ENCODE measurements at regions not wholly inside any gene's neighbourhood (a gene's known extent, or its start where the extent isn't known, plus 50 kb on each side); places are given as distances from the start of the nearest gene placed in this dataset.
"Not testable (repeated sequence)": the region's sequence is repeated elsewhere in the genome, so short reads cannot be mapped to it uniquely, and the experiment has no call there.

GRCh38 chr5:166712447-166713185, 1578.8 kb upstream of the WWC1 start:
- H3K4me3 ChIP-seq (ENCODE audit: low read length in 3 of 3): no peak overlapping the region
- H3K4me1 ChIP-seq (ENCODE audit: control insufficient read depth in 3 of 3, insufficient read depth in 3 of 3, low read length in 3 of 3): no peaks in the 10 kb centered on the region
- no peak overlapping the region for H3K9ac ChIP-seq (ENCODE audit: low read depth in 1 of 3, low read length in 3 of 3)
- no peaks in the 10 kb centered on the region for H3K27me3 ChIP-seq (ENCODE audit: control insufficient read depth in 3 of 3, insufficient read depth in 3 of 3, low read length in 3 of 3)
- H3K27ac ChIP-seq (ENCODE audit: low read depth, low read length): no peak overlapping the region
- H3K36me3 ChIP-seq (ENCODE audit: control insufficient read depth in 3 of 3, insufficient read depth in 3 of 3, low read length in 3 of 3): no peaks in the 10 kb centered on the region
- no peaks in the 10 kb centered on the region for H3K9me3 ChIP-seq (ENCODE audit: control insufficient read depth in 3 of 3, low read length in 3 of 3)

GRCh38 chr5:166713295-166713694, 1578.2 kb upstream of the WWC1 start:
- Histone ChIP-seq H3K4me1 (ENCODE audit: control insufficient read depth in 3 of 3, insufficient read depth in 3 of 3, low read length in 3 of 3) (no peaks in the 10 kb centered on the region), H3K36me3 (ENCODE audit: control insufficient read depth in 3 of 3, insufficient read depth in 3 of 3, low read length in 3 of 3) (no peaks in the 10 kb centered on the region), H3K9ac (ENCODE audit: low read depth in 1 of 3, low read length in 3 of 3) (no peak overlapping the region), H3K27me3 (ENCODE audit: control insufficient read depth in 3 of 3, insufficient read depth in 3 of 3, low read length in 3 of 3) (no peaks in the 10 kb centered on the region), H3K4me3 (ENCODE audit: low read length in 3 of 3) (no peak overlapping the region), H3K27ac (ENCODE audit: low read depth, low read length) (no peak overlapping the region), H3K9me3 (ENCODE audit: control insufficient read depth in 3 of 3, low read length in 3 of 3) (no peaks in the 10 kb centered on the region)

GRCh38 chr5:166716856-166717492, 1574.5 kb upstream of the WWC1 start:
- Histone ChIP-seq H3K27me3 (ENCODE audit: control insufficient read depth in 3 of 3, insufficient read depth in 3 of 3, low read length in 3 of 3) (no peaks in the 10 kb centered on the region), H3K27ac (ENCODE audit: low read depth, low read length) (no peak overlapping the region), H3K4me3 (ENCODE audit: low read length in 3 of 3) (no peak overlapping the region), H3K9ac (ENCODE audit: low read depth in 1 of 3, low read length in 3 of 3) (no peak overlapping the region), H3K36me3 (ENCODE audit: control insufficient read depth in 3 of 3, insufficient read depth in 3 of 3, low read length in 3 of 3) (no peaks in the 10 kb centered on the region), H3K9me3 (ENCODE audit: control insufficient read depth in 3 of 3, low read length in 3 of 3) (no peaks in the 10 kb centered on the region), H3K4me1 (ENCODE audit: control insufficient read depth in 3 of 3, insufficient read depth in 3 of 3, low read length in 3 of 3) (no peaks in the 10 kb centered on the region)

DNA sequence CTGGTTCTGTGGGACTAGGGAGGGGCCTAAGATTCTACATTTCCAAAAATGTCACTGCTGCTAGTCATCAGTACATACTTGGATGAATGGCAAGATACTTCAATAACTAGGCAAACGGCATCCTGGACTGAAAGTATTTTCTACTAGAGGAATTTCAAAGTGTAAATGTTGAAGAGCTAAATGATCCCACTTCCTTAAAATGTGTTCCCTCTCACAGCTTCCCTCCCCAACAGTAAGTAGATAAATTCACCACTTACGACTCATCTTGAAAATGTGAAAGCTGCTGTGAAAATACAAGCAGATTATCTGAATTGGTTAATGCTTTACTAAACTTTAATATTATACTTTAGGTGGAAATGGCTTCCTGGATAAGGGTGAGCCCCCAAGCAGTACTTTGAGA, 1571.5 kb upstream of the WWC1 start:
- Histone ChIP-seq H3K4me3 (ENCODE audit: low read length in 3 of 3) (no peak overlapping the region), H3K9ac (ENCODE audit: low read depth in 1 of 3, low read length in 3 of 3) (no peak overlapping the region), H3K9me3 (ENCODE audit: control insufficient read depth in 3 of 3, low read length in 3 of 3) (no peaks in the 10 kb centered on the region), H3K27ac (ENCODE audit: low read depth, low read length) (no peak overlapping the region), H3K4me1 (ENCODE audit: control insufficient read depth in 3 of 3, insufficient read depth in 3 of 3, low read length in 3 of 3) (no peaks in the 10 kb centered on the region), H3K36me3 (ENCODE audit: control insufficient read depth in 3 of 3, insufficient read depth in 3 of 3, low read length in 3 of 3) (no peaks in the 10 kb centered on the region), H3K27me3 (ENCODE audit: control insufficient read depth in 3 of 3, insufficient read depth in 3 of 3, low read length in 3 of 3) (no peaks in the 10 kb centered on the region)

GRCh38 chr5:166722939-166723338, 1568.5 kb upstream of the WWC1 start:
- Histone ChIP-seq H3K4me1 (ENCODE audit: control insufficient read depth in 3 of 3, insufficient read depth in 3 of 3, low read length in 3 of 3) (no peaks in the 10 kb centered on the region), H3K27me3 (ENCODE audit: control insufficient read depth in 3 of 3, insufficient read depth in 3 of 3, low read length in 3 of 3) (no peaks in the 10 kb centered on the region), H3K9me3 (ENCODE audit: control insufficient read depth in 3 of 3, low read length in 3 of 3) (no peaks in the 10 kb centered on the region), H3K36me3 (ENCODE audit: control insufficient read depth in 3 of 3, insufficient read depth in 3 of 3, low read length in 3 of 3) (no peaks in the 10 kb centered on the region), H3K27ac (ENCODE audit: low read depth, low read length) (no peak overlapping the region), H3K4me3 (ENCODE audit: low read length in 3 of 3) (no peak overlapping the region), H3K9ac (ENCODE audit: low read depth in 1 of 3, low read length in 3 of 3) (no peak overlapping the region)

GRCh38 chr5:166724284-166724683, 1567.2 kb upstream of the WWC1 start:
- Histone ChIP-seq H3K9ac (ENCODE audit: low read depth in 1 of 3, low read length in 3 of 3) (no peak overlapping the region), H3K36me3 (ENCODE audit: control insufficient read depth in 3 of 3, insufficient read depth in 3 of 3, low read length in 3 of 3) (no peaks in the 10 kb centered on the region), H3K4me1 (ENCODE audit: control insufficient read depth in 3 of 3, insufficient read depth in 3 of 3, low read length in 3 of 3) (no peaks in the 10 kb centered on the region), H3K27me3 (ENCODE audit: control insufficient read depth in 3 of 3, insufficient read depth in 3 of 3, low read length in 3 of 3) (no peaks in the 10 kb centered on the region), H3K9me3 (ENCODE audit: control insufficient read depth in 3 of 3, low read length in 3 of 3) (no peaks in the 10 kb centered on the region), H3K4me3 (ENCODE audit: low read length in 3 of 3) (no peak overlapping the region), H3K27ac (ENCODE audit: low read depth, low read length) (no peak overlapping the region)

DNA sequence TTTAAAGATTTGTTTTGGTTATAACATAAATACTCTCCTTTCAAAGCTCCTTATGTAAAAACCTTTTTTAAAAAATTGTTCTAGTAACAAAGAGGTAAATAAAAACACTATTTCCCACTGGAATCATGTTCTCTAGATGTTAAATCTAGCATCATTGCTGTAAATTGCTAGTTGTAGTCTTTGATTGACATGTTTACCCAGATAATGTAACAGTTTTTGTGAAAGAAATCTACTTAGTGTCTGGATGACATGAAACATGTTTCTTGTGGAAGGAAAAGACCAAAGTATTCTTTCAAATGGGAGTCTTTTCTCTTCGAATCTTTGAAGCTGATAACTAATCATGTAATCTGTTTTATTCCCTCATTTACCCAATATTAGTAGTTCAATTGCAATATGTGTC, 1565.9 kb upstream of the WWC1 start:
- H3K27me3 ChIP-seq (ENCODE audit: control insufficient read depth in 3 of 3, insufficient read depth in 3 of 3, low read length in 3 of 3): no peaks in the 10 kb centered on the region

GRCh38 chr5:166726406-166726805, 1565.0 kb upstream of the WWC1 start:
- Histone ChIP-seq H3K9ac (ENCODE audit: low read depth in 1 of 3, low read length in 3 of 3) (no peak overlapping the region), H3K4me3 (ENCODE audit: low read length in 3 of 3) (no peak overlapping the region)

More for the DNA sequence above, 1565.9 kb upstream of the WWC1 start:
- Histone ChIP-seq H3K27ac (ENCODE audit: low read depth, low read length) (no peak overlapping the region), H3K36me3 (ENCODE audit: control insufficient read depth in 3 of 3, insufficient read depth in 3 of 3, low read length in 3 of 3) (no peaks in the 10 kb centered on the region), H3K4me1 (ENCODE audit: control insufficient read depth in 3 of 3, insufficient read depth in 3 of 3, low read length in 3 of 3) (no peaks in the 10 kb centered on the region), H3K4me3 (ENCODE audit: low read length in 3 of 3) (no peak overlapping the region), H3K9ac (ENCODE audit: low read depth in 1 of 3, low read length in 3 of 3) (no peak overlapping the region), H3K9me3 (ENCODE audit: control insufficient read depth in 3 of 3, low read length in 3 of 3) (no peaks in the 10 kb centered on the region)

GRCh38 chr5:166742951-166743350, 1548.5 kb upstream of the WWC1 start:
- H3K27ac ChIP-seq (ENCODE audit: low read depth, low read length); H3K9me3 ChIP-seq (ENCODE audit: control insufficient read depth in 3 of 3, low read length in 3 of 3); H3K4me1 ChIP-seq (ENCODE audit: control insufficient read depth in 3 of 3, insufficient read depth in 3 of 3, low read length in 3 of 3); H3K36me3 ChIP-seq (ENCODE audit: control insufficient read depth in 3 of 3, insufficient read depth in 3 of 3, low read length in 3 of 3); H3K4me3 ChIP-seq (ENCODE audit: low read length in 3 of 3); H3K27me3 ChIP-seq (ENCODE audit: control insufficient read depth in 3 of 3, insufficient read depth in 3 of 3, low read length in 3 of 3); H3K9ac ChIP-seq (ENCODE audit: low read depth in 1 of 3, low read length in 3 of 3): not testable (repeated sequence)

More at GRCh38 chr5:166726406-166726805, 1565.0 kb upstream of the WWC1 start:
- Histone ChIP-seq H3K4me1 (ENCODE audit: control insufficient read depth in 3 of 3, insufficient read depth in 3 of 3, low read length in 3 of 3) (no peaks in the 10 kb centered on the region), H3K36me3 (ENCODE audit: control insufficient read depth in 3 of 3, insufficient read depth in 3 of 3, low read length in 3 of 3) (no peaks in the 10 kb centered on the region), H3K27ac (ENCODE audit: low read depth, low read length) (no peak overlapping the region), H3K27me3 (ENCODE audit: control insufficient read depth in 3 of 3, insufficient read depth in 3 of 3, low read length in 3 of 3) (no peaks in the 10 kb centered on the region), H3K9me3 (ENCODE audit: control insufficient read depth in 3 of 3, low read length in 3 of 3) (no peaks in the 10 kb centered on the region)

DNA sequence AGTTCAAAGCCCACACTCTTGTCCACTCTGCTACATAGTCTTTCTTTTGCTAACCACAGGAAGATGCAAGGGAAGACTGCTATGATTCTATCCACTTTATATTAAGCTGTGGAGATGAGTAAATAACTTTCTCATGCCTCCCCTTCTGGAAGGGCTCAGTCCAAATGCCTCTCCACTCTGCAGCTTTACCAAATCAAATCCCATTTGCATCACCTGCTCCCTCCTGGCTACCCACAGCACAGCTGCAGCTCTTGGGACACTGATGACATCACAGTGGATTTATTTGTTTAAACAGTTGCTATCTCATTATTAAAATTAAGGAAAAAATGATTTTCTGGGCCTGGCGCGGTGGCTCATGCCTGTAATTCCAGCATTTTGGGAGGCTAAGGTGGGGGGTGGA, 1544.9 kb upstream of the WWC1 start:
- Histone ChIP-seq H3K4me1 (ENCODE audit: control insufficient read depth in 3 of 3, insufficient read depth in 3 of 3, low read length in 3 of 3) (no peaks in the 10 kb centered on the region), H3K36me3 (ENCODE audit: control insufficient read depth in 3 of 3, insufficient read depth in 3 of 3, low read length in 3 of 3) (no peaks in the 10 kb centered on the region), H3K27me3 (ENCODE audit: control insufficient read depth in 3 of 3, insufficient read depth in 3 of 3, low read length in 3 of 3) (no peaks in the 10 kb centered on the region), H3K4me3 (ENCODE audit: low read length in 3 of 3) (no peak overlapping the region), H3K9ac (ENCODE audit: low read depth in 1 of 3, low read length in 3 of 3) (no peak overlapping the region), H3K9me3 (ENCODE audit: control insufficient read depth in 3 of 3, low read length in 3 of 3) (no peaks in the 10 kb centered on the region), H3K27ac (ENCODE audit: low read depth, low read length) (no peak overlapping the region)

All from skeletal muscle tissue (tissue), 3 donors.